Activated effector memory CD4-positive, alpha-beta T cell treated with anti-CD3 and anti-CD28 coated beads, Interleukin-2, amount 50 U/mL, for 16 hours (primary cell): ENCODE measurements at regions not wholly inside any gene's neighbourhood (a gene's known extent, or its start where the extent isn't known, plus 50 kb on each side); places are given as distances from the start of the nearest gene placed in this dataset.

Experiments
- DNase-seq: peaks from one replicate; pipeline ENCODE4 v3.0.0-alpha.2; 2020

- no peak for DNase-seq
Observed at GRCh38 chr20:40809361-40809760, 120.3 kb upstream of the MAFB start.

GRCh38 chr20:40810332-40811000 lies 121.4 kb upstream of the MAFB start:
- DNase-seq = no peak

DNA sequence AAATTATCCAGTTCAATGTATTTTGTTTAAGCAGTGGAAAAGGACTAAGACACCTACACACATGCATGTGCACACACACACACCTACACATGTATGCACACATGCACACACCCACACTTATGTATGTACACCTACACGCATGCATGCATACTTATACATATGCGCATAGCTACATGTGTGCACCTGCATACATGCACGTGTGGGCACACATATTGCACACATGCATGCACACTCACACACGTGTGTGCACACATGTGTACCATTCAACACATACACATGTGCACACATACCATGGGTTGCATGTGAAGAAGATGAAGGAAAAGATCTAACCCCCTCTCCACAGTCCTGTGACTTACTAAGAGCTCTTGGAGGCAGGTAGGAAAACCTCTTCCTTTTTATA lies 122.0 kb upstream of the MAFB start:
- DNase-seq = no peak

DNA sequence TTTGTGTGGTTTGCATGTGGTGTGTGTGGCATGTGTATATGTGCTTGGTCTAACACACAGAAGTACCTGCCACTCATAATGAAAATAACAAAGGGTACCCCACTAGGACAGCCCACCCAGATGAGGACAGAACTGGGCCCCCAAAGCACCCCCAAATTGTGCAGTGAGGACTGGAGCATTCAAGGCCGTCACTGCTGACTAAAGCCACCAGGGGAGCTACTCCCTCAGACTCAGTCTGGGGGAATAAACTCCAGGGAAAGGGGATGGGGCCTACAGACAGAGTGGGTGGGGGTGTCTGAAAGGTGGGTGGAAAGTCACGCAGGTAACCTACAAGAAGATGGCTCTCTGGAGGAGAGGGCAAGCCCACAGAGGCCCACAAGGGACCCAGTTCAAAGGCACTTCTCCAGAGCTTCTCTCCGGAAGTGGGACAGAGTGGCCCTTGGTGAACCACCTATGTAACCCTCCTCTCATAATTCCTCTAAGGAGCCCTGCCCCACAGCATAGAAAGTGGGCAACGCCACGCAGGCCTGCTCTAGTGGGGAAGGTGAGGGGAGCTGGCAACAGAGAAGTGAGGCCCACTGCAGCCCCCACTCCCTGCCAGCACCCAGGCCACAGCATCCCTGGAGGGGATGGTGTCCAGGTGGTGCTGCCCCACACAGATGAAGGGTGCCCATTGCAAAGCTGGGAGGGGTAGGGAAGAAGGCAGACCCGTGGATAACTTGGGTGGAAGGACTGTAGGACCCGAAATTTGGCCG lies 122.8 kb upstream of the MAFB start:
- no peak for DNase-seq

DNA sequence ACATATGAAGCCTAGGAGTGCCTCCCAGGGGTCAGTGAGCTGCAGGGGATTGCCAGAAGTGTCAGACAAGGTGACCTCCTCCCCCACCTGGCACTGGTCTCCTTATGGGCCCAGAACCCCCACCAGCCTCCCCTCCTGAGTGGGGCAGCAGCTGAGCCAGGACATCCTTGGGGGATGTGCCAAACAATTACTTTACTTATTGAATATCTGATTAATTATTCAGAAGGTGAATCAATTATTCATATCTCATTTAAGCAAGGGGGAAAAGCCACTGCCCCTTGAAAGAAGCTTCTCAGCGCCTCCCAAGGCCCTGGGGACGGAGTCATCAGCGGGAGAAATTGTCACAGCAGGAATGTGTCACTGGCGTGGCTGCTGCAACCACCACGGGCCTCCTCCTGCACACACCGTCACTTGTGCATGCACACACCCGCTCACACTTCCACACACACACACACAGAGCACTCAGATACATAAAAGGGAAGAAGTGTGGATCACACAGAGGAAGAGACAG lies 123.4 kb upstream of the MAFB start:
- no peak for DNase-seq

DNA sequence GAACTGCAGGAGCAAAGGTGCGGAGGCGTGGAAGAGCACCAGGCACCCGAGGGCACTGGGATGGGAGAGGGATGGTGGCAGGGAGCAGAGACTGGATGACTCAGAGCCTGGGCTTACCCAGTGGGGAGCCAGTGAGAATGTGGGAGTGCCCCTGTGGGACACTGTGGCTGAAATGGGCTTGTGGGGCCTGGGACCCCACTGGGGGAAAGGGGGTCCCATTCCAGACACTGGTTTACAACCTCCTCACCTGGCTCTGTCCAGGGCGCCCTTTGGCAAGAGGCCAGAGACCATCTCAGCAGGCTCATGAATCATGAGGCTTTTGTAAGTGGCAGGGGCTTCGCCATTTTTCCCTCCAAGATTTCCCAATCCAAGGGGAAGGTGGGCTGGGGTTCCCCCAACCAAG lies 124.0 kb upstream of the MAFB start:
- no peak for DNase-seq

DNA sequence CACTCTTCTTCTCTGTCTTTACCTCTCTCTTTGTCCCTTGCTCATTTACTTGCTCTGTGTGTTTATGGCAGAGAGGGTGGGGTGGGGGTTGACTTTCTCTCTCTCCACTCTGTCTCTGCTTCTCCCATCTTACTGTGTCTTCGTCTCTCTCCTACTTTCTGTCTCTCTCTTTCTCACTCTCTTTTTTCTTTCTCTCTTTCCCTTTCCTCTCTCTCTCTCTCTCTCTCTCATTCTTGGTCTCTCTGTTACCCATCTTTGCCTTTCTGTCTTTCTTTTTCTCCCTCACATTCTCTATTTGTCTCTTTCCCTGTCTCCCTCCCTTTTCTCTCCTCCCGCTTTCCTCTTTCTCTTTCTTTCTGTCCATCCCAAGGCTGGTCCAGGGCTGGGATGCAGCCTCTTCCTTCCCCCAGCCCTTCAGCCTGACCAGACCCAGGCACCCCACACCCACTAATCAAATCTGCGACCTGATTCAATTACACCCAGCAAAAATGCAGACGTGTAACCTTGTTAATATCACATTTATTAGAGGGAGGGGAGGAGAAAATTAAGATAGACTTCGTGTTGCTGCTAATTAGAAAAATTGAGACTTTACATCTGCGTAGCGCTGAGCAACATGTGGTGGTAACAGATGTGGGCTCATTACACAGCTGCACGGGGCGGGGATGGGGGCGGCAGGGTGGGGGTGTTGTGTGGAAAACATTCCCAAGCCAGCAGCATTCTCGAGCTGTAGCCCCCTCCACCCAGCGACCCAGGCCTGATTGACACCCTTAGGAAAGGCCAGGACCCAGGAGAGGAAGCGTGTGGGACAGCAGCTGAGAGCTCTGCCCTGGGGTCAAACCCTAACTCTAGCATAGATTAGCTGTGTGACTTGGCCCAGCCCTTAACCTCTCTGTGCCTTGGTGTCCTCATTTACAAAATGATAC lies 124.9 kb upstream of the MAFB start:
- no peak for DNase-seq

GRCh38 chr20:40814631-40814960 lies 125.6 kb upstream of the MAFB start:
- no peak for DNase-seq

DNA sequence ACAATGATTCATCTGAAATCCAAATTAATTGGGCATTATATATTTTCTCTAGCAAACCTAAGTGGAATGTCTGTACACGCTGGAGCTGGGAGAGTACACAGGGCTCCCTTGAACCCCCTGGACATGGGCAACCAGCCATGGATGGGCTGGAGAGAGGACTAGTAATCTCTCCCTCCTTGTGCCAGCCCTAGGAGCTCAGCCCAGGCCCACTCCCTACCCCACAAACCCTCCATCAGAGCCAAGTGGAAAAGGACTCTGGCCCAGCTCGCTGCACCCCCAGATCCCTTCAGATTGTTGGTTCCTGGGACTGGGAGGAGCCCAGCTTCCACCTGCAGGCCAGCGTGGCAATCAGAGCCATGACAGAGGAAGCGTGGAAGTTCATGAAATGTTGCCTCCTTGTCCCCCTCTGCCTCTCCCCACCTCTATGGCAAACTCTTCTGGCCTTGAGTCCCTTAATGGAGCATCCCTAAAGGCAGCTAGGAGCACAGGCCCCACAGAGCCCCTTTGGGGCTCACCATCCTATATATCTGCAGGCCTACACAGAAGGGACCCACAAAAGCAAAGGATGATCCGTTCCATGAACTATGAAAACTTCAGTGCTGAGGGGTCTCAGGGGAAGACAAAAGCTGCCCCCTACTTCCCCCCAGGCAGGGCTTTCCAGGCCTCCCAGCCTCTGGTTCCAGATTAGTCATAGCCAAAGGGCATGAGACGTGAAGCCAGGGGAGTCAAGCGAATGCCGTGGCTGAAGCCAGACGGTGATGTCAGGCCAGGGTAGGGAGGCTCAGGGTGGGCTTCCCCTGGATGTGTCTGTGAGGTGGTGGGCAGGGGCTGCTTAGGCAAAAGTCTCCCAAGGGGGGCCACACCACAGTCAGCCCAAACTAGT lies 126.4 kb upstream of the MAFB start:
- no peak for DNase-seq

GRCh38 chr20:40816039-40816352 lies 127.0 kb upstream of the MAFB start:
- no peak for DNase-seq

GRCh38 chr20:40821429-40821828 lies 132.4 kb upstream of the MAFB start:
- DNase-seq = no peak

DNA sequence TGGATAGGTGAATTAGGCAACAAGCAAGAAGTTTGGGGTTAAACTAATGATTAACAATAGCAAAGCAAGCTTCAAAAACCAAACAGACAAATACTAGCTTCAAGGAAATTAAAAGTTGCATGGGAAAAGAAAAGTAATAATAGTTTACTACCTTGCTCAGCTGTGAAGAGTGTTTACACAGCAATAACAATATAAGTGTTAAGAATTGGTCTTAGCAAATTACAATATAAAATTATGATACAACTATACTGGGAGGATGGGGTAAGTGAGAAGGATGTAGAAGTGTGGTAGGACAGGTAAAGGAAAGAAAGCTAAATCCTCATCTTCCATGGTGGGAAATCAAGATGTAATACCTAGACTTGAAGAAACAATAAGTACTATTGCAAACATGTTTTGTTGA lies 137.7 kb upstream of the MAFB start:
- DNase-seq = no peak

- no peak for DNase-seq
Observed at GRCh38 chr20:40835321-40835720, 146.3 kb upstream of the MAFB start.

- DNase-seq = no peak
Observed at GRCh38 chr20:40838509-40838908, 149.5 kb upstream of the MAFB start.

GRCh38 chr20:40843251-40843650 lies 154.2 kb upstream of the MAFB start:
- no peak for DNase-seq

GRCh38 chr20:40844332-40844731 lies 155.3 kb upstream of the MAFB start:
- DNase-seq = no peak

- no peak for DNase-seq
Observed at GRCh38 chr20:40848096-40848495, 159.1 kb upstream of the MAFB start.

- DNase-seq = no peak
Observed at GRCh38 chr20:40848526-40848925, 159.5 kb upstream of the MAFB start.

DNA sequence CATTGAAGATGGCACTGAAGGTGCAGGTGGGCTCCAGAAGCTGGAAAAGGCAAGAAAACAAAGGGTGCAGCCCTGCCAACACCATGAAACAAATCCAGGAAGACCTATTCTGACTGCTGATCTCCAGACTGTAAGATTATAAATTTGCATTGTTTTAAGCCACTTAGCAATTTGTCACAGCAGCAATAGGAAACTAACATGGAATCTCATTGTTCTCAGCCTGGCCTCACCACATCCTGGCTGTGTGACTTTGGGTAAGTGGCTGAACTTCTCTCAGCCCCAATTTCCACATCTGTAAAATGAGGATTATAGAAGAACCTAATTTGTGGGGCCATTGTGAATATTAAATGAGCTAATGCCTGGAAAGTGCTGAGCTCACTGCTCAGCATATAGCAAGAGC lies 160.4 kb upstream of the MAFB start:
- DNase-seq = no peak

- DNase-seq = no peak
Observed at GRCh38 chr20:40851051-40851450, 162.0 kb upstream of the MAFB start.

- DNase-seq = no peak
Observed at GRCh38 chr20:40855269-40855668, 166.2 kb upstream of the MAFB start.

DNA sequence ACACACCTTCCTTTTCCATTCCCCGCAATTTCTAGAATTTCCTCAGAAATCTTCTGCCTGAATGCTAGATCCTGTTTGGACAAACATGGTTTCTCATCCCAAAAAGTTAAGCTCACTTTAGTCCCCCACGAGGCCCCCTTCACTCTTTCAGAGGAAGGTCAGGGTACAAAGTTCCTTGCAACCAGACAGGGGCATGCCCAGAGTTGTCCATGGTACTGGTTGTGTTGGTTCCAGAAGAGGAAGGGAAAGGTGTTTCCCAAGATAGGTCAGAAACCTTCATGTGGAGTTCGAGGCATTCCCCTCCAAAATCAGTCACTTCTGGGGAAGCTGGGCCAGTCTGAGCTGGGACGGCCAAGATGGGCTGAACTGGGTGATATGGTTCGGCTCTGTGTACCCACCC lies 167.6 kb upstream of the MAFB start:
- DNase-seq = no peak

- DNase-seq = no peak
Observed at GRCh38 chr20:40860487-40860902, 168.1 kb upstream of the TOP1 start.
